Activated CD8-positive, alpha-beta T cell treated with anti-CD3 and anti-CD28 coated beads for 36 hours (primary cell): ENCODE measurements at regions not wholly inside any gene's neighbourhood (a gene's known extent, or its start where the extent isn't known, plus 50 kb on each side); places are given as distances from the start of the nearest gene placed in this dataset.

Experiments
- ATAC-seq: fragments of 200-7000 bp; cut with Tn5 transposase; one replicate; pipeline ENCODE4 v1.10.0; 2021; ENCODE audit warnings: mild to moderate bottlenecking, moderate library complexity
- CTCF ChIA-PET: fragments of 350-600 bp; sonication (Branson Sonifier 250); formaldehyde crosslinking; loops from one replicate; lab custom pipeline; 2021; ENCODE audit warnings: antibody characterized with exemption; lab: Charles Lee
- POLR2A ChIA-PET: fragments of 350-600 bp; sonication (Branson Sonifier 250); formaldehyde crosslinking; loops from one replicate; lab custom pipeline; 2021; ENCODE audit warnings: antibody characterized with exemption; lab: Charles Lee
- DNase-seq: peaks from one replicate; pipeline ENCODE4 v3.0.0-alpha.2; 2020
- H3K27ac Mint-ChIP-seq: one replicate; pipeline ENCODE4 v1.8.0; 2021; ENCODE audit warnings: mild to moderate bottlenecking, mixed read lengths
- H3K27me3 Mint-ChIP-seq: one replicate; pipeline ENCODE4 v1.8.0; 2021; ENCODE audit warnings: mixed read lengths
- H3K36me3 Mint-ChIP-seq: one replicate; pipeline ENCODE4 v1.8.0; 2021; ENCODE audit warnings: low read depth, mixed read lengths
- H3K4me1 Mint-ChIP-seq: one replicate; pipeline ENCODE4 v1.8.0; 2021; ENCODE audit warnings: low read depth, mixed read lengths
- H3K4me3 Mint-ChIP-seq: one replicate; pipeline ENCODE4 v1.8.0; 2021; ENCODE audit warnings: mild to moderate bottlenecking, moderate library complexity, mixed read lengths
- H3K9me3 Mint-ChIP-seq: one replicate; pipeline ENCODE4 v1.8.0; 2021; ENCODE audit warnings: mixed read lengths
- CTCF ChIP-seq: fragments of 200-600 bp; IDR thresholded peaks from one replicate; pipeline ENCODE4 v1.8.0; 2022; ENCODE audit warnings: antibody characterized with exemption, mild to moderate bottlenecking
- intact Hi-C: fragments of 100-400 bp; cut with micrococcal nuclease; formaldehyde crosslinking; loops from one replicate; pipeline ENCODE4 v1.10.0; 2022

- intact Hi-C loops = loop anchor here (5.0 kb wide), 1 partner anchor 341 kb away; the partner anchor contains the start of gene MYCN
- ATAC-seq (no peak), DNase-seq (no peak)
- Mint-ChIP-seq H3K4me3 (no peak overlapping the region), H3K36me3 (no peaks in the 10 kb centered on the region), H3K9me3 (no peaks in the 10 kb centered on the region), H3K4me1 (no peaks in the 10 kb centered on the region), H3K27ac (no peak overlapping the region), H3K27me3 (no peaks in the 10 kb centered on the region)
- TF ChIP-seq CTCF = no peak
- ChIA-PET CTCF (interaction anchor here (1.2 to 3.0 kb wide), 2 partner anchors 319 to 343 kb away, joined by 3 to 35 read pairs; partner anchors contain the start of gene MYCN), POLR2A (no interaction called here)
Measured at GRCh38 chr2:16283071-16283850, 342.9 kb downstream of the MYCN start.

- ChIA-PET CTCF (interaction anchor here (1.2 to 3.0 kb wide), 2 partner anchors 318 to 342 kb away, joined by 3 to 35 read pairs; partner anchors contain the start of gene MYCN), POLR2A (no interaction called here)
- intact Hi-C loops = loop anchor here (5.0 kb wide), 1 partner anchor 340 kb away; the partner anchor contains the start of gene MYCN
- Mint-ChIP-seq H3K27me3 (no peaks in the 10 kb centered on the region), H3K4me1 (no peaks in the 10 kb centered on the region), H3K4me3 (no peak overlapping the region), H3K27ac (no peak overlapping the region), H3K9me3 (no peaks in the 10 kb centered on the region), H3K36me3 (no peaks in the 10 kb centered on the region)
- TF ChIP-seq CTCF = no peak
- no peak for DNase-seq
- ATAC-seq = no peak
Measured at GRCh38 chr2:16282511-16282910, 342.2 kb downstream of the MYCN start.

GRCh38 chr2:16281451-16282335 is 341.3 kb downstream of the MYCN start:
- H3K27me3 Mint-ChIP-seq = no peaks in the 10 kb centered on the region
- no peaks in the 10 kb centered on the region for H3K4me1 Mint-ChIP-seq
- TF ChIP-seq CTCF = no peak
- ATAC-seq = no peak
- intact Hi-C loops = loop anchor here (5.0 kb wide), 1 partner anchor 339 kb away; the partner anchor contains the start of gene MYCN
- DNase-seq = peak; percentile 14
- ChIA-PET CTCF (interaction anchor here (0.5 to 3.0 kb wide), 3 partner anchors 9 to 341 kb away, joined by 3 to 35 read pairs (median 3); partner anchors contain the start of gene MYCN), POLR2A (no interaction called here)
- no peaks in the 10 kb centered on the region for H3K9me3 Mint-ChIP-seq
- no peaks in the 10 kb centered on the region for H3K36me3 Mint-ChIP-seq
- no peak overlapping the region for H3K4me3 Mint-ChIP-seq
- no peak overlapping the region for H3K27ac Mint-ChIP-seq

- ChIA-PET CTCF (interaction anchor here (1.1 kb wide), 1 partner anchor 341 kb away, joined by 4 read pairs; no protein-coding TSS in a partner anchor), POLR2A (no interaction called here)
- H3K9me3 Mint-ChIP-seq = no peaks in the 10 kb centered on the region
- H3K4me3 Mint-ChIP-seq = no peak overlapping the region
- no peaks in the 10 kb centered on the region for H3K36me3 Mint-ChIP-seq
- H3K4me1 Mint-ChIP-seq = no peaks in the 10 kb centered on the region
- TF ChIP-seq CTCF = no peak
- no peak overlapping the region for H3K27ac Mint-ChIP-seq
- no peak for ATAC-seq
- DNase-seq = no peak
- H3K27me3 Mint-ChIP-seq = no peaks in the 10 kb centered on the region
- intact Hi-C loops = loop anchor here (5.0 kb wide), 1 partner anchor 338 kb away; the partner anchor contains the start of gene MYCN
Measured at GRCh38 chr2:16280081-16280480, 339.7 kb downstream of the MYCN start.
